ENCODE measurements at regions not wholly inside any gene's neighbourhood (a gene's known extent, or its start where the extent isn't known, plus 50 kb on each side); places are given as distances from the start of the nearest gene placed in this dataset.

- Histone ChIP-seq H3K27me3 (replicated peaks; ENCODE audit: insufficient read depth) (no peaks in the 10 kb centered on the region), H3K4me3 (no peak overlapping the region), H3K36me3 (no peaks in the 10 kb centered on the region), H3K4me1 (ENCODE audit: control insufficient read depth in 1 of 2, low read depth in 2 of 2) (no peaks in the 10 kb centered on the region), H3K9me3 (no peaks in the 10 kb centered on the region), H3K27ac (no peak overlapping the region)
- DNase-seq (ENCODE audit: low spot score) (no peak), ATAC-seq (ENCODE audit: insufficient number of reproducible peaks, low FRiP score, low read depth) (no peak)
- no peak for TF ChIP-seq CTCF (IDR thresholded peaks at IDR 0.05)
These were observed 107.1 kb upstream of the MYL2 start for GRCh38 chr12:111027431-111027830.

GRCh38 chr12:111025792-111026430, 105.5 kb upstream of the MYL2 start:
- H3K4me3 ChIP-seq = no peak overlapping the region
- DNase-seq (ENCODE audit: low spot score) (no peak), ATAC-seq (ENCODE audit: insufficient number of reproducible peaks, low FRiP score, low read depth) (no peak)
- H3K27ac ChIP-seq = no peak overlapping the region
- no peaks in the 10 kb centered on the region for H3K36me3 ChIP-seq
- H3K4me1 ChIP-seq (ENCODE audit: control insufficient read depth in 1 of 2, low read depth in 2 of 2) = no peaks in the 10 kb centered on the region
- H3K27me3 ChIP-seq (replicated peaks; ENCODE audit: insufficient read depth) = no peaks in the 10 kb centered on the region
- TF ChIP-seq CTCF (IDR thresholded peaks at IDR 0.05) = no peak
- no peaks in the 10 kb centered on the region for H3K9me3 ChIP-seq

GRCh38 chr12:111025301-111025700, 104.9 kb upstream of the MYL2 start:
- Histone ChIP-seq H3K4me1 (ENCODE audit: control insufficient read depth in 1 of 2, low read depth in 2 of 2) (no peaks in the 10 kb centered on the region), H3K9me3 (no peaks in the 10 kb centered on the region), H3K27ac (no peak overlapping the region), H3K4me3 (no peak overlapping the region), H3K36me3 (no peaks in the 10 kb centered on the region), H3K27me3 (replicated peaks; ENCODE audit: insufficient read depth) (no peaks in the 10 kb centered on the region)
- TF ChIP-seq CTCF (IDR thresholded peaks at IDR 0.05) = no peak
- ATAC-seq (ENCODE audit: insufficient number of reproducible peaks, low FRiP score, low read depth) = no peak
- no peak for DNase-seq (ENCODE audit: low spot score)

- no peaks in the 10 kb centered on the region for H3K36me3 ChIP-seq
- peak; percentile 33 for TF ChIP-seq CTCF (IDR thresholded peaks at IDR 0.05)
- H3K4me3 ChIP-seq = no peak overlapping the region
- DNase-seq (ENCODE audit: low spot score) (no peak), ATAC-seq (ENCODE audit: insufficient number of reproducible peaks, low FRiP score, low read depth) (no peak)
- no peaks in the 10 kb centered on the region for H3K9me3 ChIP-seq
- H3K27me3 ChIP-seq (replicated peaks; ENCODE audit: insufficient read depth) = no peaks in the 10 kb centered on the region
- H3K27ac ChIP-seq = no peak overlapping the region
- no peaks in the 10 kb centered on the region for H3K4me1 ChIP-seq (ENCODE audit: control insufficient read depth in 1 of 2, low read depth in 2 of 2)
These were observed 103.9 kb upstream of the MYL2 start for GRCh38 chr12:111024205-111024801.

DNA sequence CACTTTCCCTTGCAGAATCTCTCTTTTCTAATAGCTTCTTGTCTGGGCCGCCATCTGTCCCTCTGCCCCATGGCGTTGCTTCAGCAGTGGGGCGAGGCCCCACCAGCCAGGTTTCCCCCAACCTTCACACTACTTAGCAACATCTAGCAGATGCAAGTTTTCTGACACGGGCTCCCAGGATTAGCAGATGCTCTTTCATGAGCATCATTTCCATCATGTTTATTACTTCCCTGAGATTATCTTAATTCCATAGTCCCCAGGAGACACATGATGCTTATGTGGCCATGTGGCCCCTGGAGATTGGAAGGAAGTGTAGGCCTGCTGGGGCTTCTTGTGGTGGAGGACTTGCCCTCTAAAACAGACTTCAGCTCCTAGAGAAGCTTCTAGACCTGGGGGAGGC, 102.0 kb upstream of the MYL2 start:
- Histone ChIP-seq H3K4me1 (ENCODE audit: control insufficient read depth in 1 of 2, low read depth in 2 of 2) (no peaks in the 10 kb centered on the region), H3K36me3 (no peaks in the 10 kb centered on the region), H3K9me3 (no peaks in the 10 kb centered on the region), H3K27me3 (replicated peaks; ENCODE audit: insufficient read depth) (no peaks in the 10 kb centered on the region), H3K27ac (no peak overlapping the region), H3K4me3 (no peak overlapping the region)
- DNase-seq (ENCODE audit: low spot score) = no peak
- no peak for ATAC-seq (ENCODE audit: insufficient number of reproducible peaks, low FRiP score, low read depth)
- no peak for TF ChIP-seq CTCF (IDR thresholded peaks at IDR 0.05)

All from thoracic aorta (tissue), 2 donors.